Smooth muscle cell (in vitro differentiated cells): ENCODE measurements at regions not wholly inside any gene's neighbourhood (a gene's known extent, or its start where the extent isn't known, plus 50 kb on each side); places are given as distances from the start of the nearest gene placed in this dataset.

Source experiments
- DNase-seq: peaks from one replicate; lab custom pipeline; 2025; ENCODE audit not compliant: unreplicated experiment; lab: John Stamatoyannopoulos, UW
- H2AFZ ChIP-seq: fragments of 200-600 bp; sonication (generic); 2 replicates; pipeline ENCODE4 v1.6.0; 2016; ENCODE audit warnings: antibody characterized with exemption, low read depth, mild to moderate bottlenecking
- H3F3A ChIP-seq: fragments of 200-600 bp; sonication (generic); 2 replicates; pipeline ENCODE4 v1.6.0; 2017; ENCODE audit warnings: antibody characterized with exemption, low read depth
- H3K27ac ChIP-seq: fragments of 200-600 bp; sonication (generic); 2 replicates; pipeline ENCODE4 v1.5.1; 2016; ENCODE audit warnings: low read depth, mild to moderate bottlenecking
- H3K27me3 ChIP-seq: fragments of 200-600 bp; sonication (generic); 2 replicates; pipeline ENCODE4 v1.6.1; 2016; ENCODE audit warnings: low read depth, mild to moderate bottlenecking
- H3K36me3 ChIP-seq: fragments of 200-600 bp; sonication (generic); 2 replicates; pipeline ENCODE4 v1.5.1; 2016; ENCODE audit warnings: low read depth
- H3K4me1 ChIP-seq: fragments of 200-600 bp; sonication (generic); 2 replicates; pipeline ENCODE4 v1.5.1; 2016; ENCODE audit warnings: low read depth
- H3K4me2 ChIP-seq: fragments of 200-600 bp; sonication (generic); 2 replicates; pipeline ENCODE4 v1.6.0; 2016; ENCODE audit warnings: mild to moderate bottlenecking
- H3K4me3 ChIP-seq: fragments of 200-600 bp; sonication (generic); 2 replicates; pipeline ENCODE4 v1.5.1; 2016; ENCODE audit warnings: mild to moderate bottlenecking
- H3K79me2 ChIP-seq: fragments of 200-600 bp; sonication (generic); 2 replicates; pipeline ENCODE4 v1.6.0; 2016; ENCODE audit warnings: low read depth, mild to moderate bottlenecking
- H3K9ac ChIP-seq: fragments of 200-600 bp; sonication (generic); 2 replicates; pipeline ENCODE4 v1.6.0; 2016; ENCODE audit warnings: low read depth
- H3K9me3 ChIP-seq: fragments of 200-600 bp; sonication (generic); replicated peaks from 2 replicates; pipeline ENCODE4 v1.5.1; 2016; ENCODE audit warnings: low read depth
- H4K20me1 ChIP-seq: fragments of 200-600 bp; sonication (generic); 2 replicates; pipeline ENCODE4 v1.6.0; 2016; ENCODE audit warnings: low read depth
- CTCF ChIP-seq: fragments of 200-600 bp; sonication (generic); IDR thresholded peaks from 2 replicates; pipeline ENCODE4 v1.5.1; 2017; ENCODE audit warnings: borderline replicate concordance, mild to moderate bottlenecking, antibody characterized with exemption; ENCODE audit not compliant: insufficient read depth, poor library complexity, severe bottlenecking
- WGBS: methylation state at CpG from one replicate; pipeline ENCODE4 v1.1.7; 2016; ENCODE audit warnings: low lambda C conversion rate; 5-methylcytosine and 5-hydroxymethylcytosine counted together

DNA sequence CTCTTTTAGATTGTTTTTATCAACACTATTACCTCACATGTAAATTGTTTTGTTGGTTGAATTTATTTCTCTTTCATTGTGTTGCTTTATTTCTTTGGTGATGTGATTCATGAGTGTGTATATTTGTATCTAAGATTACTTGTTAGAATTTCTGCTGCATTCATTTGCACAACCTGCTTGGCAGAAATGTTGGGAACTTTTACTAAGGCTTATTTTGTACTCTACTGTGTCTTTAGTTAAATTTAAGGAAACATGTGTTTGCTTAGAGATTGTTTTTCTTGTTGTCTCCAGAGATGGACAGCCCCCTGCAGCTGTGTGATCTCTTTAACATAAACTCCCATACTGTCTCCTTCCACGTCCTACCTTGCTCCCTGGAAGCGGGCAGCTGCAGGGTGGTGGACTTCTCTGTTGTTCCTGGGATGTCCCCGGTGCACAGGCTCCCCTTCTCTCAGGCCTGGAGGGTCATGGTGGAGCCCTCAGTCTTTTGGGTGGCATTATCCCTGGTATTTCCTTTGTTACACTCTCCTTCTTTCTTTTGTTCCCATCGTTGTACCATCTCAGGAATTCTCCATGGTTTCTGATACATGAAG, 212.0 kb upstream of the SPRY2 start:
- Histone ChIP-seq H3K27ac (no peak overlapping the region), H3K27me3 (no peaks in the 10 kb centered on the region), H3K4me3 (no peak overlapping the region), H3K4me2 (no peak overlapping the region), H3F3A (no peaks in the 10 kb centered on the region), H3K4me1 (peaks cover 8% of the 10 kb centered on the region), H3K9me3 (no peaks in the 10 kb centered on the region), H3K36me3 (no peaks in the 10 kb centered on the region), H3K79me2 (no peaks in the 10 kb centered on the region), H2AFZ (no peak overlapping the region), H3K9ac (no peak overlapping the region), H4K20me1 (no peaks in the 10 kb centered on the region)
- DNase-seq: no peak
- TF ChIP-seq CTCF: no peak
- WGBS: 51% methylated on average over 4 of the region's 4 CpGs

DNA sequence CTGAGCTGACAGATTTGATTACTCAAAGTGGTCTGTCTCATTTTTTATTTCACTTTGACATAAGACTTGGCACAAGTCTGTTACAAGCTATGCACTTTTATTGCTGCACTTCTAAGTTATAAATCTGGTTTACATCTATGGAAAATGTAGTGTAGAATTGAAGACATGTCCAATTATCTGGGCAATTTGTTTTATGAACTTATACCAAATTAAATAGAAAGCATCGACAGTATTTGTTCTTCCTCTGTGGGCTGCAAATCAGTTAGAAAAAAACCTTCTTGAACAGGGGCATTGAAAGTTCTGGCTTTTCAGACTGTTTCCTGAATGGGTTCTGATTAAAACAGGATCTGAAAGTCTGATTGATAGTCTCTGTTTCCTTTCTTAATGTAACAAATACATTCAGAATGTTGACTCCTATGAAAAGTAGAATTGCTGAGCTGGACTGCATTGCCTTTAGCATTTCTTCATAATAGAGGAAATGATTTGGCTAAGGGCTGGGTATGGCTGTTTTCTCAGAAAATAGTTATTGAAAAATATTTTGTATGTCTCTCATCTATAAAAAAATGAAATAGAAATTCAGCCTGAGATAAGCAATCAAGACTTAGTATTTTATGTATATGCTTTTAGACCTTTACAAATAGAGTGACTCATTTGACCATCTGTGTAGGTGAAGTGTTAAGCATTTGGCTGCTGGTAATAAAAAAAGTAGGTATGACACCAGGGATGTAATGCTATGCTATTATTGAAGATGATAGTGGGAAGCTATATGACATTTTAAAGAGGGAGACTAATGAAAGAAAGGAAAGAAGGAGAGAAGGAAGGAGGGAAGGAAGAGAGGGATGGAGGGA, 210.9 kb upstream of the SPRY2 start:
- Histone ChIP-seq H3K79me2 (no peaks in the 10 kb centered on the region), H3F3A (no peaks in the 10 kb centered on the region), H3K36me3 (no peaks in the 10 kb centered on the region), H3K9me3 (no peaks in the 10 kb centered on the region), H3K4me1 (peaks cover 8% of the 10 kb centered on the region), H4K20me1 (no peaks in the 10 kb centered on the region), H3K4me2 (no peak overlapping the region), H3K27me3 (no peaks in the 10 kb centered on the region), H3K9ac (no peak overlapping the region), H2AFZ (no peak overlapping the region), H3K4me3 (no peak overlapping the region), H3K27ac (no peak overlapping the region)
- no peak for DNase-seq
- TF ChIP-seq CTCF: no peak
- WGBS: 69% methylated on average over 1 of the region's 1 CpG

DNA sequence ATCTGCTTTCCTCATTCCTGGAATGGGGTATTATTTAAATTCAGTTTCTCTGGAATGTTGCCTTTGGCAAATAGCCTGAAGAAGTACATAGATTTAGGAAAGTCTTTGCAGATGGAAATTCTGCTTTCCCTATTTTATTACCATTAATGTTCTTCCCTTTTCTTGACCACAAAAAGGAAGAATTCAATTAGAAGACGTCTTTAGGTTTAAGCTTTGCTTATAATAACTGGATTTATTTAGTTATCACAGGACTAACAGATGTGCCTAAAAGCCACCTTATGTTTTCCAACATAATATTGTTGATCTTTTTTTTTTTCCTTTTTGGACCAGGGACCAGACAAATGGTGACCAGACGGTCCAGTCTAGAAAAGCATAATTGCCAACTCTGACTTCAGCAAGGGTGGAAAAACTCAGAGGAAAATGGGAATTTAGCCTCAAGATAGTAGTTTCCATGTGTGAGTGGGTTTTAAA, 210.1 kb upstream of the SPRY2 start:
- H3K4me1 ChIP-seq: peaks cover 8% of the 10 kb centered on the region
- H3K27me3 ChIP-seq: peaks cover under 1% of the 10 kb centered on the region
- no peak overlapping the region for H3K27ac ChIP-seq
- no peaks in the 10 kb centered on the region for H3F3A ChIP-seq
- no peak for DNase-seq
- H3K9me3 ChIP-seq: no peaks in the 10 kb centered on the region
- no peaks in the 10 kb centered on the region for H4K20me1 ChIP-seq
- no peak overlapping the region for H2AFZ ChIP-seq
- H3K9ac ChIP-seq: no peak overlapping the region
- H3K36me3 ChIP-seq: no peaks in the 10 kb centered on the region
- peak overlapping the region; percentile 22 for H3K4me2 ChIP-seq
- WGBS: 48% methylated on average over 2 of the region's 2 CpGs
- no peaks in the 10 kb centered on the region for H3K79me2 ChIP-seq
- no peak for TF ChIP-seq CTCF
- no peak overlapping the region for H3K4me3 ChIP-seq
